H1 (cell line): ENCODE measurements at regions not wholly inside any gene's neighbourhood (a gene's known extent, or its start where the extent isn't known, plus 50 kb on each side); places are given as distances from the start of the nearest gene placed in this dataset.

ENCODE experiments used
- CTCF ChIA-PET: fragments of 300-600 bp; sonication (Branson Sonifier 250); formaldehyde crosslinking; loops from one replicate; lab custom pipeline; 2021; ENCODE audit not compliant: partially characterized antibody; lab: Charles Lee
- POLR2A ChIA-PET: fragments of 300-600 bp; sonication (Branson Sonifier 250); formaldehyde crosslinking; loops from one replicate; lab custom pipeline; 2021; ENCODE audit warnings: inconsistent platforms; ENCODE audit not compliant: partially characterized antibody; lab: Charles Lee
- DNase-seq, 2 experiments: peaks; one replicate each; pipeline versions ENCODE4 v3.0.0 to v3.0.0-alpha.2; 2010 to 2022; ENCODE audit warnings: low spot score in 2 of 2, low read depth in 1 of 2, mixed read lengths in 1 of 2
- FAIRE-seq: peaks from 2 replicates; lab custom pipeline; 2011; peaks lifted over from hg19 to GRCh38; lab: Jason Lieb, UNC
- H2AFZ ChIP-seq: 2 replicates; pipeline ENCODE4 v1.8.1; 2012; ENCODE audit warnings: low read length, inconsistent platforms
- H2AK5ac ChIP-seq: 2 replicates; pipeline ENCODE4 v1.6.1; 2013; ENCODE audit warnings: low read depth, low read length
- H2BK120ac ChIP-seq: replicated peaks from 2 replicates; pipeline ENCODE3; 2013; ENCODE audit warnings: low read depth, low read length, inconsistent platforms
- H2BK12ac ChIP-seq: 2 replicates; pipeline ENCODE4 v1.6.1; 2013; ENCODE audit warnings: low read depth, low read length
- H2BK15ac ChIP-seq: 2 replicates; pipeline ENCODE4 v1.6.1; 2013; ENCODE audit warnings: low read length
- H2BK20ac ChIP-seq: 2 replicates; pipeline ENCODE4 v1.6.1; 2013; ENCODE audit warnings: low read length
- H2BK5ac ChIP-seq: 2 replicates; pipeline ENCODE4 v1.6.1; 2013; ENCODE audit warnings: low read depth, low read length
- H3K14ac ChIP-seq: 2 replicates; pipeline ENCODE4 v1.6.1; 2013; ENCODE audit warnings: inconsistent platforms; ENCODE audit not compliant: insufficient read length
- H3K18ac ChIP-seq: 2 replicates; pipeline ENCODE4 v1.6.1; 2013; ENCODE audit warnings: low read length; ENCODE audit errors: extremely low read depth
- H3K23ac ChIP-seq: 2 replicates; pipeline ENCODE4 v1.6.1; 2013; ENCODE audit warnings: inconsistent platforms; ENCODE audit not compliant: insufficient read length
- H3K23me2 ChIP-seq: 2 replicates; pipeline ENCODE4 v1.6.1; 2013; ENCODE audit warnings: low read depth, low read length
- H3K27ac ChIP-seq: 2 replicates; pipeline ENCODE4 v1.6.1; 2011; ENCODE audit warnings: low read depth, low read length, inconsistent platforms
- H3K27me3 ChIP-seq, 4 experiments: replicated peaks in 1 of 4; 1 replicate in 1 of 4; 2 replicates in 3 of 4; pipeline versions ENCODE4 v1.6.1 to v1.8.1; 2011 to 2013; ENCODE audit warnings: low read length in 3 of 4, mild to moderate bottlenecking in 3 of 4, inconsistent platforms in 2 of 4, mixed read lengths in 2 of 4, moderate library complexity in 1 of 4; ENCODE audit not compliant: control insufficient read depth in 3 of 4, insufficient read depth in 3 of 4; ENCODE audit errors: extremely low read depth in 1 of 4
- H3K36me3 ChIP-seq, 4 experiments: 2 replicates each; pipeline versions ENCODE4 v1.6.1 to v1.8.1; 2011 to 2013; ENCODE audit warnings: mild to moderate bottlenecking in 4 of 4, low read length in 3 of 4, moderate library complexity in 2 of 4, control low read depth in 1 of 4, inconsistent platforms in 1 of 4; ENCODE audit not compliant: insufficient read depth in 4 of 4, control insufficient read depth in 2 of 4
- H3K4ac ChIP-seq: replicated peaks from 2 replicates; pipeline ENCODE3; 2013; ENCODE audit warnings: low read length, low read depth, mixed read lengths, inconsistent platforms; ENCODE audit not compliant: insufficient read length
- H3K4me1 ChIP-seq, 4 experiments: replicated peaks in 1 of 4; 1 replicate in 1 of 4; 2 replicates in 3 of 4; pipeline versions ENCODE4 v1.6.1 to v1.8.1; 2011 to 2013; ENCODE audit warnings: low read length in 3 of 4, inconsistent platforms in 2 of 4, mixed read lengths in 1 of 4; ENCODE audit not compliant: insufficient read depth in 4 of 4, control insufficient read depth in 3 of 4
- H3K4me2 ChIP-seq, 2 experiments: 2 replicates each; pipeline versions ENCODE4 v1.6.1 to v1.8.1; 2011 to 2013; ENCODE audit warnings: low read depth in 2 of 2, low read length in 2 of 2, control low read depth in 1 of 2, inconsistent platforms in 1 of 2, mild to moderate bottlenecking in 1 of 2; ENCODE audit not compliant: insufficient read depth in 1 of 2
- H3K4me3 ChIP-seq, 4 experiments: fragments of 200-600, 300-600 bp in 1 of 4; sonication (generic), shearing (Covaris generic), sonication (Bioruptor Twin) in 1 of 4; 2 replicates each; pipeline versions ENCODE4 v1.5.1 to v1.8.1; 2011 to 2016; ENCODE audit warnings: low read length in 4 of 4, low read depth in 3 of 4, control low read depth in 2 of 4, inconsistent platforms in 2 of 4, mild to moderate bottlenecking in 2 of 4, mixed read lengths in 1 of 4, moderate library complexity in 1 of 4; ENCODE audit not compliant: insufficient read depth in 2 of 4; ENCODE audit errors: extremely low read depth in 1 of 4
- H3K56ac ChIP-seq: replicated peaks from 2 replicates; pipeline ENCODE3; 2013; ENCODE audit warnings: low read depth, mild to moderate bottlenecking, mixed read lengths, low read length, inconsistent platforms; ENCODE audit not compliant: insufficient read length
- H3K79me1 ChIP-seq: 2 replicates; pipeline ENCODE4 v1.6.1; 2013; ENCODE audit warnings: low read depth, low read length, control low read depth
- H3K79me2 ChIP-seq, 2 experiments: 2 replicates each; pipeline versions ENCODE4 v1.6.1 to v1.8.1; 2012 to 2013; ENCODE audit warnings: low read length in 2 of 2, mild to moderate bottlenecking in 2 of 2, inconsistent platforms in 1 of 2; ENCODE audit not compliant: insufficient read depth in 2 of 2, control insufficient read depth in 1 of 2
- H3K9ac ChIP-seq, 4 experiments: replicated peaks in 1 of 4; 1 replicate in 1 of 4; 2 replicates in 3 of 4; pipeline versions ENCODE4 v1.6.1 to v1.8.1; 2011 to 2013; ENCODE audit warnings: low read depth in 3 of 4, low read length in 3 of 4, control low read depth in 2 of 4, mild to moderate bottlenecking in 2 of 4, moderate library complexity in 2 of 4, inconsistent platforms in 1 of 4; ENCODE audit errors: extremely low read depth in 1 of 4
- H3K9me3 ChIP-seq, 2 experiments: 2 replicates each; pipeline versions ENCODE4 v1.6.1 to v1.8.1; 2012 to 2013; ENCODE audit warnings: mild to moderate bottlenecking in 2 of 2, moderate library complexity in 2 of 2, control low read depth in 1 of 2, inconsistent platforms in 1 of 2, low read depth in 1 of 2, low read length in 1 of 2, mixed read lengths in 1 of 2; ENCODE audit not compliant: insufficient read depth in 2 of 2
- H4K20me1 ChIP-seq, 2 experiments: replicated peaks in 1 of 2; 2 replicates each; pipeline versions ENCODE3 to v1.8.1; 2011 to 2013; ENCODE audit warnings: inconsistent platforms in 2 of 2, low read length in 2 of 2, mild to moderate bottlenecking in 1 of 2; ENCODE audit not compliant: insufficient read depth in 2 of 2, control insufficient read depth in 1 of 2
- H4K5ac ChIP-seq: 2 replicates; pipeline ENCODE4 v1.6.1; 2013; ENCODE audit warnings: low read length, low read depth, mixed read lengths, inconsistent platforms; ENCODE audit not compliant: insufficient read length
- H4K8ac ChIP-seq: 2 replicates; pipeline ENCODE4 v1.8.0; 2013; ENCODE audit warnings: mild to moderate bottlenecking, moderate library complexity, low read length, inconsistent platforms; ENCODE audit not compliant: insufficient read depth; ENCODE audit errors: extremely low read depth
- H4K91ac ChIP-seq: replicated peaks from 2 replicates; pipeline ENCODE3; 2013; ENCODE audit warnings: low read length, mixed read lengths, inconsistent platforms; ENCODE audit not compliant: insufficient read length
- ATF3 ChIP-seq: IDR thresholded peaks from 2 replicates; pipeline ENCODE4 v1.6.1; 2011; ENCODE audit warnings: low read depth, mild to moderate bottlenecking, low read length; ENCODE audit not compliant: insufficient read depth
- BCL11A ChIP-seq, 2 experiments: IDR thresholded peaks; one replicate each; pipeline ENCODE4 v1.6.1; 2011; ENCODE audit warnings: low read depth in 2 of 2, low read length in 2 of 2, mild to moderate bottlenecking in 2 of 2
- CTBP2 ChIP-seq: IDR thresholded peaks from 2 replicates; pipeline ENCODE4 v1.7.0; 2011; ENCODE audit warnings: borderline replicate concordance, mild to moderate bottlenecking, moderate library complexity, mixed read lengths, low read length; ENCODE audit not compliant: insufficient read depth, insufficient read length
- EGR1 ChIP-seq: IDR thresholded peaks from 2 replicates; pipeline ENCODE4 v1.6.1; 2011; ENCODE audit warnings: low read depth, low read length, borderline replicate concordance
- GABPA ChIP-seq: IDR thresholded peaks from 2 replicates; pipeline ENCODE4 v1.6.1; 2011; ENCODE audit warnings: mild to moderate bottlenecking, low read length, moderate library complexity, borderline replicate concordance; ENCODE audit not compliant: insufficient read depth
- KDM4A ChIP-seq: IDR thresholded peaks from one replicate; pipeline ENCODE4 v1.7.1; 2012; ENCODE audit warnings: low read depth, mild to moderate bottlenecking, moderate library complexity, low read length, inconsistent platforms; ENCODE audit not compliant: severe bottlenecking
- NRF1 ChIP-seq: IDR thresholded peaks from 2 replicates; pipeline ENCODE4 v1.6.1; 2011; ENCODE audit warnings: mild to moderate bottlenecking, low read depth, low read length, improper control_type of control experiment
- SAP30 ChIP-seq: fragments of 300-600 bp; sonication (generic); IDR thresholded peaks from 2 replicates; pipeline ENCODE4 v1.7.1; 2012; ENCODE audit warnings: low read length, moderate library complexity, mild to moderate bottlenecking, inconsistent platforms; ENCODE audit not compliant: insufficient read depth, insufficient replicate concordance
- SP1 ChIP-seq: IDR thresholded peaks from 2 replicates; pipeline ENCODE4 v1.6.1; 2011; ENCODE audit warnings: low read depth, low read length
- SRF ChIP-seq: IDR thresholded peaks from 2 replicates; pipeline ENCODE4 v1.6.1; 2011; ENCODE audit warnings: mild to moderate bottlenecking, low read depth, low read length, moderate library complexity
- SUZ12 ChIP-seq: fragments of 200-600 bp; sonication (generic); IDR thresholded peaks from 2 replicates; pipeline ENCODE4 v1.6.1; 2012; ENCODE audit warnings: mild to moderate bottlenecking, inconsistent platforms, low read length, moderate library complexity, mixed read lengths
- TAF1 ChIP-seq: IDR thresholded peaks from 2 replicates; pipeline ENCODE4 v1.6.1; 2011; ENCODE audit warnings: mild to moderate bottlenecking, low read depth, low read length
- WGBS, 2 experiments: shearing (Covaris generic) in 1 of 2; methylation state at CpG; one replicate each; pipeline versions ENCODE4 v1.1.6 to v1.1.7; 2013 to 2015; ENCODE audit warnings: low lambda C conversion rate in 2 of 2, mixed read lengths in 2 of 2, inconsistent platforms in 1 of 2, low coverage in 1 of 2, missing lambda C conversion rate in 1 of 2; ENCODE audit not compliant: insufficient replicate concordance in 2 of 2, insufficient coverage in 1 of 2, insufficient read length in 1 of 2; ENCODE audit errors: extremely low coverage in 1 of 2, missing lambda C conversion rate in 1 of 2; 5-methylcytosine and 5-hydroxymethylcytosine counted together

DNA sequence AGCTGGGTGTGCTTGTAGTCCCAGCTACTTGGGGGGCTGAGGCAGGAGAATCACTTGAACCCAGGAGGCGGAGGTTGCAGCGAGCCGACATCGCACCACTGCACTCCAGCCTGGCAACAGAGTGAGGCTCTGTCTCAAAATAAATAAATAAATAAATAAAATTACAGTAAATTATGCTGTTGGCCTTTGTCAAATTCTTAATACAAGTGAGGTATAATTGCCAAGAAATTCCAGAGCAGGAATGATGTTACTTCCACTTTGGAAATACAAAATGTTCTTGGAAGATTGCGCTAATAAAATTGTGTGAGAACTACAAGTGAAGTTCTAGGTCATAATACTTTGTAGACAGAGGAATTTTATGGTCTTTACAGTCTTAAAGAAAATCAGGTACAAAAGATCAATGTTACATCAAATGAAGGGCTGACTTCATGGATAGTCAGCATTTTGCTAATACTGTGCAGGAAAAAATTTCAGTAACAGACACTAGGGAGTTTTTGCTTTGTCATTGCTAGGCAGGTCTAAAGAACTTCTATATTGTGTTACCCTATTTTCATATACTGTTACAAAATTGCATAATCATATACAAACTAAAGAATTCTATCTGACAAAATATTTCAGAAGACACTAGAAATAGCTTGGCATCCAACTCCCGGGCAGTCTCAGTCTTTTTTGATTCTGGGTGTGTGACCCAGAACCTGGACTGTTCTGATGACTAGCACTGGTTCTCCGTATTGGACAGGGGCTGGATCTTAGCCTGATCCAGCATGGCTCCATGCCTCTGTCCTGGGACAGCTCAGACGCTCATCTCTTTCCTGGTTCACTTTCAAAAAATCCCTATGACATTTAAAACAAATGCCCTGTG is 76.0 kb upstream of the STK17B start:
- no peak for FAIRE-seq
- TF ChIP-seq SAP30 (no peak), EGR1 (no peak), SUZ12 (no peak), NRF1 (no peak), SRF (no peak), SP1 (no peak), KDM4A (no peak), GABPA (no peak), ATF3 (no peak), BCL11A (IDR thresholded peaks at IDR 0.05; ENCODE audit: low read depth in 2 of 2, low read length in 2 of 2) (no peak), TAF1 (no peak), CTBP2 (no peak)

More for the DNA sequence above, 76.0 kb upstream of the STK17B start:
- Histone ChIP-seq H2AFZ (no peak overlapping the region), H3K23ac (no peak overlapping the region), H3K18ac (no peak overlapping the region), H3K79me2 (no peaks in the 10 kb centered on the region), H3K4me2 (no peak overlapping the region), H3K14ac (no peak overlapping the region), H4K91ac (no peak overlapping the region), H4K20me1 (no peaks in the 10 kb centered on the region), H3K9ac (no peak overlapping the region), H3K9me3 (no peaks in the 10 kb centered on the region), H2BK120ac (no peak overlapping the region), H4K8ac (no peak overlapping the region), H3K4me3 (no peak overlapping the region), H3K4me1 (no peaks in the 10 kb centered on the region), H2BK12ac (no peak overlapping the region), H2BK5ac (no peak overlapping the region), H2BK15ac (no peak overlapping the region), H3K23me2 (no peaks in the 10 kb centered on the region; the same call in 1 of the 2 replicates), H3K4ac (no peak overlapping the region), H3K27ac (no peak overlapping the region), H4K5ac (no peak overlapping the region), H3K56ac (no peak overlapping the region), H2BK20ac (no peak overlapping the region), H3K27me3 (no peaks in the 10 kb centered on the region), H3K79me1 (no peaks in the 10 kb centered on the region), H2AK5ac (no peak overlapping the region), H3K36me3 (no peaks in the 10 kb centered on the region)
- CTCF ChIA-PET = interaction anchor here (1.0 to 2.0 kb wide), 5 partner anchors 13 to 179 kb away, joined by 3 to 8 read pairs (median 3); partner anchors contain the start of gene DNAH7
- WGBS, 2 experiments = 90% methylated on average over 8 of the region's 8 CpGs; no CpG with 5 or more reads in 1 of the 2 experiments
- no peak for DNase-seq
- POLR2A ChIA-PET = no interaction called here
